Loucy (cell line): ENCODE measurements at regions not wholly inside any gene's neighbourhood (a gene's known extent, or its start where the extent isn't known, plus 50 kb on each side); places are given as distances from the start of the nearest gene placed in this dataset.

ENCODE experiments used
- EZH2phosphoT487 ChIP-seq: fragments of 200-600 bp; IDR thresholded peaks from 2 replicates; pipeline ENCODE4 v1.6.1; 2018; ENCODE audit warnings: antibody characterized with exemption, mild to moderate bottlenecking, moderate library complexity, borderline replicate concordance
- TF ChIP-seq, protein P1 (sequence below): fragments of 200-600 bp; sonication (generic); conservative IDR thresholded peaks from 2 replicates; pipeline ENCODE4 v1.5.1; 2014; ENCODE audit warnings: mild to moderate bottlenecking, antibody characterized with exemption, low read length

DNA sequence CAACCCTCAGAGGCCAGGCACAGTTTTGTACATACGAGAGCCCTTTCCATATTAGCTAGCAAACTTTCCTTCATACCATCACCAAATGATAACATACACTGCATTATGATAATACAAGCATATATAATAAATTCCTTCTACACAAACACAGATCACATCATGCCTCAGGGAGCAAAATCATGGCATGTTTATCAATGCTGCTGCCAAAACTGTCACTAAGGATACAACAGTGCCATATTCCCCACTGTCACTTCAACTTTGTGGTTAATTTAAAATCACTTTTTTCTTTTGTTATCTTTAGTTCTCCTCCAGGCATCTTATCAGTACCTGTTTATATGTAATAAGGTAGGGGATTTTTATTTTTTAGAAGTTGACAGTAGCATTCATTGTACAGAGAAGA is 196.3 kb downstream of the EPM2A start:
- no peak for TF ChIP-seq EZH2phosphoT487
- TF ChIP-seq, protein P1, sequence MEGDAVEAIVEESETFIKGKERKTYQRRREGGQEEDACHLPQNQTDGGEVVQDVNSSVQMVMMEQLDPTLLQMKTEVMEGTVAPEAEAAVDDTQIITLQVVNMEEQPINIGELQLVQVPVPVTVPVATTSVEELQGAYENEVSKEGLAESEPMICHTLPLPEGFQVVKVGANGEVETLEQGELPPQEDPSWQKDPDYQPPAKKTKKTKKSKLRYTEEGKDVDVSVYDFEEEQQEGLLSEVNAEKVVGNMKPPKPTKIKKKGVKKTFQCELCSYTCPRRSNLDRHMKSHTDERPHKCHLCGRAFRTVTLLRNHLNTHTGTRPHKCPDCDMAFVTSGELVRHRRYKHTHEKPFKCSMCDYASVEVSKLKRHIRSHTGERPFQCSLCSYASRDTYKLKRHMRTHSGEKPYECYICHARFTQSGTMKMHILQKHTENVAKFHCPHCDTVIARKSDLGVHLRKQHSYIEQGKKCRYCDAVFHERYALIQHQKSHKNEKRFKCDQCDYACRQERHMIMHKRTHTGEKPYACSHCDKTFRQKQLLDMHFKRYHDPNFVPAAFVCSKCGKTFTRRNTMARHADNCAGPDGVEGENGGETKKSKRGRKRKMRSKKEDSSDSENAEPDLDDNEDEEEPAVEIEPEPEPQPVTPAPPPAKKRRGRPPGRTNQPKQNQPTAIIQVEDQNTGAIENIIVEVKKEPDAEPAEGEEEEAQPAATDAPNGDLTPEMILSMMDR = no peak
